Calu3 (cell line): ENCODE measurements at regions not wholly inside any gene's neighbourhood (a gene's known extent, or its start where the extent isn't known, plus 50 kb on each side); places are given as distances from the start of the nearest gene placed in this dataset.

Source experiments
- BruUV-seq: library from RNA; stranded (reverse); fragments of 400-500 nt; replicated peaks from 2 replicates; lab custom pipeline; 2021; lab: Mats Ljungman, UMichigan
- CTCF ChIA-PET: fragments of 300-600 bp; sonication (Branson Sonifier 250); formaldehyde crosslinking; loops from one replicate; lab custom pipeline; 2022; ENCODE audit warnings: antibody characterized with exemption; lab: Charles Lee
- DNase-seq: peaks from one replicate; pipeline ENCODE4 v3.0.0; 2022
- H3K27ac Mint-ChIP-seq: one replicate; pipeline ENCODE4 v1.8.0; 2022; ENCODE audit warnings: mixed read lengths; ENCODE audit not compliant: unreplicated experiment
- H3K27me3 Mint-ChIP-seq: one replicate; pipeline ENCODE4 v1.8.0; 2022; ENCODE audit warnings: mixed read lengths; ENCODE audit not compliant: unreplicated experiment
- H3K36me3 Mint-ChIP-seq: one replicate; pipeline ENCODE4 v1.8.0; 2022; ENCODE audit warnings: mild to moderate bottlenecking, moderate library complexity, mixed read lengths; ENCODE audit not compliant: insufficient read depth, unreplicated experiment
- H3K4me1 Mint-ChIP-seq: one replicate; pipeline ENCODE4 v1.8.0; 2022; ENCODE audit warnings: mild to moderate bottlenecking, low read depth, mixed read lengths; ENCODE audit not compliant: unreplicated experiment
- H3K4me3 Mint-ChIP-seq: one replicate; pipeline ENCODE4 v1.8.0; 2022; ENCODE audit warnings: mild to moderate bottlenecking, low read depth, moderate library complexity, mixed read lengths; ENCODE audit not compliant: unreplicated experiment
- H3K9me3 Mint-ChIP-seq: one replicate; pipeline ENCODE4 v1.8.0; 2022; ENCODE audit warnings: low read depth, mixed read lengths; ENCODE audit not compliant: unreplicated experiment
- intact Hi-C: fragments of 100-400 bp; cut with micrococcal nuclease; formaldehyde crosslinking; loops from one replicate; pipeline ENCODE4 v1.10.0; 2022; ENCODE audit not compliant: unreplicated experiment
- TF ChIP-seq, protein P1 (sequence below): fragments of 200-600 bp; IDR thresholded peaks from one replicate; pipeline ENCODE4 v1.8.0; 2022; ENCODE audit warnings: antibody characterized with exemption; ENCODE audit not compliant: unreplicated experiment

DNA sequence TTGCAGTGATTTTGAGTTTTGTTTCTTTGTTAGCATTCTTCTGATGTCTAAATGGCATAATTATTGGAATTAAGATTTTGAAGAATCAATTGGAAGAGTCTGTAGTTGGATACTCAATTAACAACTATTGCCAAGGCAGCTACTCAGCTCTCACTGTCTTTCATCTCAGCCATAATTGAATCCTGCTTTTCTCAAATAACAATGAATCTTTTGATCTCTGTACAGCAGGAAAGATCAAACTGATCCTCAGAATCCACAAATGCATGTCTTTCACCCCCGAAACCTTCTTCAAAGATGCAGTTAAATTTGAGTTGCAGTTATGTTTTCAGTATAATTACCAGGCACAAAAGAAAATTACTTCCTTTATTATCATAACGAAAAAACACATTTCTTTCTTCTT is 86.2 kb downstream of the MAD2L1 start:
- H3K4me1 Mint-ChIP-seq = no peaks in the 10 kb centered on the region
- no peak for DNase-seq
- H3K4me3 Mint-ChIP-seq = no peak overlapping the region
- no peak overlapping the region for H3K27ac Mint-ChIP-seq
- no peaks in the 10 kb centered on the region for H3K9me3 Mint-ChIP-seq
- CTCF ChIA-PET = no interaction called here
- H3K27me3 Mint-ChIP-seq = no peaks in the 10 kb centered on the region
- TF ChIP-seq, protein P1, sequence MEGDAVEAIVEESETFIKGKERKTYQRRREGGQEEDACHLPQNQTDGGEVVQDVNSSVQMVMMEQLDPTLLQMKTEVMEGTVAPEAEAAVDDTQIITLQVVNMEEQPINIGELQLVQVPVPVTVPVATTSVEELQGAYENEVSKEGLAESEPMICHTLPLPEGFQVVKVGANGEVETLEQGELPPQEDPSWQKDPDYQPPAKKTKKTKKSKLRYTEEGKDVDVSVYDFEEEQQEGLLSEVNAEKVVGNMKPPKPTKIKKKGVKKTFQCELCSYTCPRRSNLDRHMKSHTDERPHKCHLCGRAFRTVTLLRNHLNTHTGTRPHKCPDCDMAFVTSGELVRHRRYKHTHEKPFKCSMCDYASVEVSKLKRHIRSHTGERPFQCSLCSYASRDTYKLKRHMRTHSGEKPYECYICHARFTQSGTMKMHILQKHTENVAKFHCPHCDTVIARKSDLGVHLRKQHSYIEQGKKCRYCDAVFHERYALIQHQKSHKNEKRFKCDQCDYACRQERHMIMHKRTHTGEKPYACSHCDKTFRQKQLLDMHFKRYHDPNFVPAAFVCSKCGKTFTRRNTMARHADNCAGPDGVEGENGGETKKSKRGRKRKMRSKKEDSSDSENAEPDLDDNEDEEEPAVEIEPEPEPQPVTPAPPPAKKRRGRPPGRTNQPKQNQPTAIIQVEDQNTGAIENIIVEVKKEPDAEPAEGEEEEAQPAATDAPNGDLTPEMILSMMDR = no peak
- intact Hi-C loops = no loop called here
- H3K36me3 Mint-ChIP-seq = no peaks in the 10 kb centered on the region
- BruUV-seq = no TSS peak

DNA sequence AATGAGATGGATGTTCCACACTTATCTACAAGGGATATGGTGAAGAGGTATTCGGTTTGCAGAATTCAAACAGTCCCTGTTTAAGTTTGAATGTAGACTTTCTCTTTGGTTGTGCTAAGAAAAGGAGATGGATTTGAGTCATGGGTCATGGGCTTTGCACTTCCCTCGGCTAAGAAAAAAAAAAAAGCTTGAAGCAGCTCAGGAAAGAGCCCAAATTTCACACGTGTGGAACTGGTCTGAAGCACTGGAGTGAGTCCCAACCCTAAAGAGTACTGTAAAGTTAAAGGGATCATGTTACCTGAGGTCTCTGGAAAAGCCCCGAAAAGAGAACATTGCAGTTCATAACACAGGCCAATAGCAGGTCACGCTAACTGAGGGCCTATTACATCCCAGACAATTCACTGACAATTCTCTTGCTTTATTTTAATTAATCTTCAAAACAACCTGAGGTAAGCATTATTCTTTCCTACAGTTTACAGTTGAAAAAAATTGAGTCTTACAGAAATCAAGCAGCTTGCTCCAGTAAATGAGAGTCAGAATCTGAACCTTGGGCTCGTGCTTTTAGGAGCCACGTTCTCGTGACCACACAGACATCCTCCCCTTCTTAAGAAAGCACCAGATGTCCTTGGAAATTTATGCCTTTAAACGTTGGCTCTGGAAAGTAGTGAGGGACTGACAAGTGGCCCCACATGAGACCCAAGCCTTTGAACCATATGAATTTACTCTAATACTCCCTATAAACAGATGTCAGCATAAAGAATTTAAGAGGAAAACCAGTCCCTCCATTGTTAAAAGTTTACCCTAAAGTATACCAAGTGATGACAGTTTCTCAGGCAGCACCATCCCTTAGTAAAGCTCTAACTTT is 89.3 kb downstream of the MAD2L1 start:
- intact Hi-C loops = no loop called here
- no peak for DNase-seq
- CTCF ChIA-PET = no interaction called here
- no peak overlapping the region for H3K4me3 Mint-ChIP-seq
- H3K4me1 Mint-ChIP-seq = no peaks in the 10 kb centered on the region
- H3K9me3 Mint-ChIP-seq = no peaks in the 10 kb centered on the region
- no peak overlapping the region for H3K27ac Mint-ChIP-seq
- BruUV-seq = no TSS peak
- no peaks in the 10 kb centered on the region for H3K36me3 Mint-ChIP-seq
- TF ChIP-seq, protein P1 = no peak
- H3K27me3 Mint-ChIP-seq = no peaks in the 10 kb centered on the region

DNA sequence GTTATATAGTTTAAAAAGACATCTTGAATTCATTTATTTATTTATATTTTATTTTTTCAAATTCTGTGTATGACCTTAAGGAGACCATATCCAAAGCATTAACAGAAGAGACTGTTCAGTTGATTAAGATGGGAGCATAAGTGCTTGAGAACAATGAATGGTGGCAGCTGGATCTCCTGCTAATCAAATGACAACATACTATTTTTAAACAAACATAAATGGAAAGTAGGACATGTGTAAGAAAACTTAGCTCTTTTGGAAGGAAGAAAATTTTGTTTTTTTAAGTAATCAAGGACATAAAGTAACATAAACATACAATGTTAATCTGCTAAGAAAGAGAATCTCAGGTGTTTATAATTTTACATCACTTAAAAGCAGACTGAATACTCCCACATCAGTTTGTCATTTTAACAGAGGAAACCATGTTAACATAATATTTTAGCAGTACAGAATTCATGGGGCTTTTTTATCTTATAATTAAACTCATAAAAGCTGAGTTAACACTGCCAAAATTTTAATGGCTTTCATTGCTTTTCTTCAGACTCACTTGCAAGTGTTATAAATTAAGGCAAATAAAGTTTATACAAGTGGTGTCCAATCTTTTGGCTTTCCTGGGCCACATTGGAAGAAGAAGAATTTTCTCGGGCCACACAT is 95.1 kb downstream of the MAD2L1 start:
- Mint-ChIP-seq H3K36me3 (no peaks in the 10 kb centered on the region), H3K9me3 (no peaks in the 10 kb centered on the region), H3K4me3 (no peak overlapping the region), H3K27ac (no peak overlapping the region), H3K4me1 (no peaks in the 10 kb centered on the region), H3K27me3 (no peaks in the 10 kb centered on the region)
- CTCF ChIA-PET = no interaction called here
- DNase-seq = no peak
- BruUV-seq = no TSS peak
- TF ChIP-seq, protein P1 = no peak
- intact Hi-C loops = no loop called here

DNA sequence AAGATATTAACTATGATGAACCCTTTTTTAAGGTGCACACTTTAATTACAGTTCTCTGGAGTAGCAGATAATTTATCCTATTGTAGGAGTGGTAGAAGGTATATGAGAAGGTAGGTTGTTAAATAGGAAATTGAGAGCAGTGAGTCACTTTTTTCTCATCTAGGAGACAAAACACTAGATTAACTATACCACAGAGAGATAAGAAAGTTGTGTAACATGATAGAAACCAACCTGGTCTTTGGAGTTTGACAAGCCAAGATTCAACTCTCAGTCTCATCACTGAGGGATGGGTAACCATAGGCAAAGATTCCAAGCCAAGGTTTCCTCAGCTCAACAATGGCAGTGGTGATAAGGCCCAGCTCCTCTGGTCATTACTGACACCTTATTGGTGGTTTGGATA is 104.0 kb downstream of the MAD2L1 start:
- no peaks in the 10 kb centered on the region for H3K36me3 Mint-ChIP-seq
- no peaks in the 10 kb centered on the region for H3K27me3 Mint-ChIP-seq
- DNase-seq = no peak

More for the DNA sequence above, 104.0 kb downstream of the MAD2L1 start:
- no TSS peak for BruUV-seq
- CTCF ChIA-PET = no interaction called here
- Mint-ChIP-seq H3K27ac (no peak overlapping the region), H3K4me3 (no peak overlapping the region), H3K4me1 (no peaks in the 10 kb centered on the region), H3K9me3 (no peaks in the 10 kb centered on the region)
- intact Hi-C loops = no loop called here
- TF ChIP-seq, protein P1 = no peak
